ENCODE measurements at regions not wholly inside any gene's neighbourhood (a gene's known extent, or its start where the extent isn't known, plus 50 kb on each side); places are given as distances from the start of the nearest gene placed in this dataset.

DNA sequence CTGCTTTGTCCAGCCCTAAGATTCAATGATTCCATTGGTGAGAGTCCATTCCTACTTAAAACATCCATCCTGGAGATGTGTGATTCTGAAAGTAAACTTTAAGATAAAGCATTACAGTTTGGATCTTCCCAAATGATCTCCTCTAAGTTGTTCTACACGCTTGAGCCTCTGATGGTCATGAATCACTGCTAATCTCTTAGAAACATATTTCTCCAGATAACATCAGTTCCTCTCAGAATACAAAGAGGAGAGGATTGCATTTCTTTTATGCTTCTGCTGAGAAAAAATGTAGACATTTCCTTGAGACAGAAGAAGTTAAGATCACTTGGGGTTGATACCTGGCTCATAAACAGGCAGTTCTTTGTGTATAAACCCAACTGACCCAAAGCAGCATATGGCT, 281.2 kb upstream of the DPH6 start:
- ATAC-seq (no peak), DNase-seq (no peak)
- intact Hi-C loops (cut with micrococcal nuclease) = no loop called here

DNA sequence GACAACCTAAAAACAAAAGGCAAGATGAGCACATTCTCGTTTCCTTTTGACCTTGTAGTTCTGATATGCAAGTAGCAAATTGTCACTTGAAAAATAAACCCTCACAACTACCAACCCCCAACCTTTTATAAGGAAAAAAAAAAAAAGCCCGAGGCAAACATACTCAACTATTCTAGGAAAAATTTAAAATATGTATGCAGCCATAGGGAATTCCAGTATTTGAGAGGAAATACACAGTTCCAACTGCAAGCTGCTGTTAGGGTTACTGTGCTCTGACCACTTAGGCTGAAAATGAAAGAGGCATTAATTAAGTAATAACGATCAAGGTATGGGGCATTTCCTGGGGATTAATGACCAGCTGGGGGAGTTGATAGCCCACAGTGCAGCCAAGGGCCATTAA, 281.9 kb upstream of the DPH6 start:
- ATAC-seq = no peak
- intact Hi-C loops (cut with micrococcal nuclease) = no loop called here
- DNase-seq = no peak

- ATAC-seq (no peak), DNase-seq (no peak)
- intact Hi-C loops (cut with micrococcal nuclease) = no loop called here
These were observed 287.6 kb upstream of the DPH6 start for GRCh38 chr15:35833581-35833980.

- ATAC-seq = no peak
These were observed 288.4 kb upstream of the DPH6 start for GRCh38 chr15:35834216-35834830.

DNA sequence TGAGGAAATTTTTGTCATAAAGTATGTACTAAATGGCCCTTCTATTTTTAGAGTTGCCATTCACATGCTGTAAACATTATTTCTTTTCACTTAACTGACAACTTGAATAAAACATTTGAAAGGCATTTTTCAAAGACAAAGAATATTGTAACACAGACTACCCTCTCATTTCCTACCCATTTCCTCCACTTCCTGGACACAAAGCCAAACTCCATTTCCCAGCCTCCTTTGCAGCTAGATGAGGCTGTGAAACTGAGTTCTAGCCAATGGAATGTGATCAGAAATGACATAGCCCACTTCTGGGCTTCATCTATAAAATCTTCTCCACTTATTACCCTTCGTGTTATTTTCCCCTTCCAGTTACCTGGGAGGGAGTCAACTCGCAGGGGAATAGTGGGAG, 288.9 kb upstream of the DPH6 start:
- ATAC-seq = no peak
- no peak for DNase-seq
- intact Hi-C loops (cut with micrococcal nuclease) = no loop called here

More at GRCh38 chr15:35834216-35834830, 288.4 kb upstream of the DPH6 start:
- intact Hi-C loops (cut with micrococcal nuclease) = no loop called here
- no peak for DNase-seq

- no peak for DNase-seq
- intact Hi-C loops (cut with micrococcal nuclease) = no loop called here
- no peak for ATAC-seq
These were observed 292.6 kb upstream of the DPH6 start for GRCh38 chr15:35838424-35839111.

DNA sequence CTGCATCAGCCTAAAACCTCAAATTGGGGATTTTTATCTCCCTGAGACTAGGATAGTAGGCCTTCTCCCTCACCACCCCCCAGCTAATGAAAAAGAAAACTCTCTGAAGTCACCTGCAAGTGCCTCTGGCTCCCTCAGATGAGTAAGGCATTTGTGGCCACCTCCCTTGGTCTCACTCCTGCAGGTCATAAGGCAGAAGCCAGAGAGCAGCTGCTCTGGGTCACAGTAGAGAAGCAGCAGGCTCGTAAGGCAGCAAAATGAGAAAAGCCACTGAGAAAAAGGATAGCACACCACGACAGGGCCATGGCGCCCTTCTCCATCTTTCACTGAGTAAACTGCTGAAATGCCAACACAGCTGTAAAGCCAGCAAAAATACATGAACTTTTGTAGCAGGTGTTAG, 296.7 kb upstream of the DPH6 start:
- intact Hi-C loops (cut with micrococcal nuclease) = no loop called here
- ATAC-seq = no peak
- no peak for DNase-seq

GRCh38 chr15:35843498-35843897, 297.5 kb upstream of the DPH6 start:
- no peak for ATAC-seq
- no peak for DNase-seq
- intact Hi-C loops (cut with micrococcal nuclease) = no loop called here

DNA sequence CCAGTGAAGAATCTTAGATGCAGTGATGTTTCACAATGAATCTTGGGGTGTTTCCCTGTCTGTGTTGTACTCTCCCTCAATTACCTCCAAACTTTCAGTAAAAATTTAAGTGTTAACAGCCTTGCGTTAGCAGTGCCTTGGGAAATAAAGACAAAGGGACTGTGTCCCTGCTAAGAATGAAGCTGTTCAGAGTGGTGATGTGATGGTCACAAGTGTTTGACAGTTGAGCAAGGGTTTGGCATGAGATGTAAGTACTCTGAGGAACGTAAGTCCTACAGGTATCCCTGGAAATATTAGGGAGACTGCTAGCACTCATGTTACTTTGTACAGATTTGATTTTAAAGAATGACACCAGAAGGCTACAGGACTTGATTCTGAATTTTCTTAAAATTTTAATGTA, 304.3 kb upstream of the DPH6 start:
- intact Hi-C loops (cut with micrococcal nuclease) = no loop called here
- ATAC-seq (peak; percentile 56), DNase-seq (no peak)

DNA sequence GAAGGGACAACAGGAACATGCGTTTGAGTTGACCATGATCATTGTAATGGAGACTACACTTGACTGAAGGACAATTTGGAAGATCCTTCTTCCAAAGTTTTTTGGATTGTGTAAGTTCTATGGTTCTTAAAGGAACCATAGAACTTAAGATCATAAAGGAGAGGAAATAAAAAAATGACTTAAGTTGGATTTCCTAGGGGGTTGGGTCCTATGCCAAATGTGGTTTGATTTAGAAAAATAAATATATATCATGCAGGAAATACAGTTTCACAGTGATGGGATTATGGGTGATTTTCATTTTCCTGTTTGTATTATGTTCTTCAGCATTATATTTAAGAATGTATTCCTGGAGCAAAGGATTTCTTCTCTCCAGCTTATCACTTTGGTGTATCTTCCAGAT, 305.5 kb upstream of the DPH6 start:
- ATAC-seq = no peak
- intact Hi-C loops (cut with micrococcal nuclease) = no loop called here
- no peak for DNase-seq

DNA sequence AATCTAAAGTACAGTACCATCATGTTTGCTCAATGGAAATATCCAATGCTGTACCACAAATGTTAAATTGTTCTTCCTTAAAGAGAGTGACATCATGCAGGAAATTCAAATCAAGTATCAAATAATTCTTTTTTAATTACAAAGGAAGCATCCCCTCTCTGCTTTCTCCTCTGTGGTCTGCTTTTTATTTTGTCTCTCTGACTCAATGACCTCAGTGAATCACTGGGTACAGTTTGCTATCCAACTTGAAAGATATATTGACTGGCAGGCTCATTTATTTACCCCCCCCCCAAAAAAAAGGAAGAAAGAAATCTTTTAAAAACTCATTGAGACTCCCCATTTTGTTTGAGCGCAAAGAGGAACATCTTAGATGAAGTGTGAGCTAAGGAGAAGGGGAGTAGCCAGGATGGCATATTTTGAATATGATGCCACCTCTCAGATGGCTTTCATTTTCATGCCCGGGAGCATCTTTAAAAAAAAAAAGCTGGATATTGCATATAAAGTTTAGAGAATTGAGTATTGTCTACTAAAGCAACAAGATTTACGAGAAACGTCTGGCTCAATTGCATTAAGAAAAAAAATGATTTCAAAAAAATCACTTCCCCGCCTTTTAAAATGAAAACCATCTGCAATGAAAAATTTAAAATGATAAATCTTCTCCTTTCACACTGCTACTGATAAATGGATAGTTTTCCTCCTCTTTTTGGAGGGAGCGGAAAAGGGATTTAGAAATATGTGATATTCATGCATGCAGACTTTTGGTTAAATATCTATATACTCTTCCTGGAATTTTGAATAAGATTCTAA, 307.1 kb upstream of the DPH6 start:
- intact Hi-C loops (cut with micrococcal nuclease) = no loop called here
- DNase-seq (no peak), ATAC-seq (no peak)

- DNase-seq = no peak
- ATAC-seq = no peak
- intact Hi-C loops (cut with micrococcal nuclease) = no loop called here
These were observed 308.4 kb upstream of the DPH6 start for GRCh38 chr15:35854316-35854715.

GRCh38 chr15:35857567-35858226, 311.7 kb upstream of the DPH6 start:
- DNase-seq = no peak
- ATAC-seq = no peak
- intact Hi-C loops (cut with micrococcal nuclease) = no loop called here

GRCh38 chr15:35858707-35859106, 312.7 kb upstream of the DPH6 start:
- ATAC-seq (no peak), DNase-seq (no peak)
- intact Hi-C loops (cut with micrococcal nuclease) = no loop called here

DNA sequence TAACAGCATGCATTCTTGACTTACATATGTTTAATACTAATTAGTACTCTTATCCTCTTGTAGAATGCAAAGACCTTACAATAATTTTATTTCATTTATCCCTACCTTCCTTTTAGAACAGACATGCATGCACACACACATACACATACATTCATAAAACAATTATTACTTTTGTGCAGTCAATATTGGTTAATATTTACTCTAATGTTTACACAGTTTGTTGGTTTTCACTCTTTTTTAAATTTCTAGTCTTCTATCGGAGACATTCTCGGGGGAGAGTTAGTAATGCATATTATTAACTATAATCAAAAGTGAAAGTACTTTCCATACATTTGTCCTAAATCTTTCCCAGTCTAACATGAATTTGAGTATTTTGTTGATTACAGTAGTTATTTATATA, 317.7 kb upstream of the DPH6 start:
- intact Hi-C loops (cut with micrococcal nuclease) = no loop called here
- ATAC-seq (no peak), DNase-seq (no peak)

- ATAC-seq (no peak), DNase-seq (no peak)
- intact Hi-C loops (cut with micrococcal nuclease) = no loop called here
These were observed 321.4 kb upstream of the DPH6 start for GRCh38 chr15:35867356-35867755.

DNA sequence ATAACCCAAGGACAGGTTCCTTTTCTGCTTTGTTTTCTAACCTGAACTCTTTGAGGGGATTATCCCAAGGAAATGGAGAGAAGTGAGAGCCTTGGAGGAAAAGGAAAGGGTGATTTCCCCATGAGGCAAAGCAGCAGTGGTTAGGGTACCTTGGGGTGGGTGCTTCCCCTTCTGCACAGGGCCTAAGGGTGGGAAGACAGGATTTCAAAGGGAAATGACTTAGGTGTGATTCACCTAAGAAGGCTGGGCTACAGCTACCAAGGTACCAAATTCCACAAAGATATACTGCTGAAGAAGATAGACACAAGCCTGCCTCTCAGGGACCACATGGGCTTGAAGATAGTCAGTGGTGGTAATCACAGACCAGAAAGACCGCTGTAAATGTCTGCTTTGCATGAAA, 325.3 kb upstream of the DPH6 start:
- ATAC-seq (no peak), DNase-seq (no peak)
- intact Hi-C loops (cut with micrococcal nuclease) = no loop called here

GRCh38 chr15:35871812-35872211, 325.8 kb upstream of the DPH6 start:
- ATAC-seq (no peak), DNase-seq (no peak)
- intact Hi-C loops (cut with micrococcal nuclease) = no loop called here

DNA sequence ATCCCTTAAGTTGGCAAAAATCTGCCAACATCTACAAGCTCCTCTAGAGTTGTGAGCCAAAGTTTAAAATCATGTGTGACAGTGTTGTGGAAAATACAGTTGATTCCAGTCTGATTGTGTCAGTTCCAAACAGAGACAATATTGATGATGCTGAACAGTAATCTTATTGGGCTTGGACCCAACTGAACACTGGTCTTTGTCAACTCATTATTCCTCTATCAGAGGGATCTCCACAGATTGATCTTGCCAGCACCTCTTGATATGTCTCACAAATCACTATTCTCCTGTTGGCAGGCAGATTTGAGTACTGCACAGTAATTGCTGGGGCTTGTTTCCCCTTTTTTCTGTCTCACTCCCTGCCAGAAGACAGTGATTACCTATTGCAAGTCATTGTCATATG, 326.6 kb upstream of the DPH6 start:
- intact Hi-C loops (cut with micrococcal nuclease) = no loop called here
- ATAC-seq (no peak), DNase-seq (no peak)

DNA sequence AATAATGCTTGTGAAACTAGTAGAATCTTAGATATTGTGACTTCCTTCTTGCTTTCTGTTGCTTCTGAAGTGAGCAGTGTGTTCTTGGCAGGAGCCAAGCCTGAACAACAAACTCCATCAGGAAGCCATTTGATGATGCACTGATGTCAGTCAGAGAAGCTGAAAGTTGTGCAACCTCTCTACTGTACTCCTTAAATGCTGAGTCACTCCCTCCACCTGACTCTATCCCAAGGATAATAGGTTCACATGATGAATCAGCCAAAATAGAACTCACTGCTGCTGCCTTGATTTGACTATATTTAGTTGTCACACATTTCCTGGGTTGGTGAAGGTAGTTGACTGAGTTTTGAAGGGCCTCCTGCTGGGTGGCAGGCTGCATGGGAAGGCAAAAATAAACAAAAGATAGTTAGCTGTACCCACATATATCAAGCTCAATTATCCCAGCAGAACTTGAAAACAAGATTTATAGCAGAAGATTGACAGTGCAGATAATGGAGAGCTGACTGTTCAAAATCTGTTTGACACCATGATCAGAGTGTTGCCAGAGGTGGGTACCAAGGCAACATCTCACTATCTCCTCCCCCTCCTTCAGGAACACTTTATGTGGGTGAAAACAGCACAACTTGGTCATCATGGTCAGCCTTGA, 328.4 kb upstream of the DPH6 start:
- no peak for DNase-seq
- peak; percentile 24 for ATAC-seq
- intact Hi-C loops (cut with micrococcal nuclease) = no loop called here
